A549 (cell line): ENCODE measurements at regions not wholly inside any gene's neighbourhood (a gene's known extent, or its start where the extent isn't known, plus 50 kb on each side); places are given as distances from the start of the nearest gene placed in this dataset.

ENCODE experiments used
- CTCF ChIP-seq: fragments of >200 bp; sonication (Bioruptor Twin); formaldehyde crosslinking; IDR thresholded peaks from 3 replicates; pipeline ENCODE4 v1.5.1; 2016
- EP300 ChIP-seq, 2 experiments: fragments of >200 bp; sonication (Bioruptor Twin); formaldehyde crosslinking; IDR thresholded peaks; 2 replicates in 1 of 2; 3 replicates in 1 of 2; pipeline ENCODE4 v1.6.1; 2016 to 2017
- FOSB ChIP-seq: fragments of 250-450 bp; sonication (Bioruptor Pico); IDR thresholded peaks from 2 replicates; pipeline ENCODE4 v1.5.0; 2020; ENCODE audit warnings: mild to moderate bottlenecking, moderate library complexity
- MAFK ChIP-seq: fragments of 450-650 bp; IDR thresholded peaks from 2 replicates; pipeline ENCODE4 v1.6.1; 2014; ENCODE audit not compliant: partially characterized antibody
- POLR2A ChIP-seq: IDR thresholded peaks from 2 replicates; pipeline ENCODE4 v1.6.1; 2012; ENCODE audit warnings: mild to moderate bottlenecking, low read length
- POLR2AphosphoS2 ChIP-seq: conservative IDR thresholded peaks from 2 replicates; pipeline ENCODE4 v1.6.1; 2012; ENCODE audit warnings: low read length, improper control_type of control experiment, inconsistent platforms

GRCh38 chr4:22957774-22958309, 265.1 kb downstream of the GBA3 start:
- no peak for TF ChIP-seq EP300 (IDR thresholded peaks at IDR 0.05)
- TF ChIP-seq CTCF = no peak
- no peak for TF ChIP-seq POLR2AphosphoS2
- no peak for TF ChIP-seq MAFK
- TF ChIP-seq FOSB (CRISPR knock-in tag) = no peak
- TF ChIP-seq POLR2A = no peak
